ENCODE measurements at regions not wholly inside any gene's neighbourhood (a gene's known extent, or its start where the extent isn't known, plus 50 kb on each side); places are given as distances from the start of the nearest gene placed in this dataset.

DNA sequence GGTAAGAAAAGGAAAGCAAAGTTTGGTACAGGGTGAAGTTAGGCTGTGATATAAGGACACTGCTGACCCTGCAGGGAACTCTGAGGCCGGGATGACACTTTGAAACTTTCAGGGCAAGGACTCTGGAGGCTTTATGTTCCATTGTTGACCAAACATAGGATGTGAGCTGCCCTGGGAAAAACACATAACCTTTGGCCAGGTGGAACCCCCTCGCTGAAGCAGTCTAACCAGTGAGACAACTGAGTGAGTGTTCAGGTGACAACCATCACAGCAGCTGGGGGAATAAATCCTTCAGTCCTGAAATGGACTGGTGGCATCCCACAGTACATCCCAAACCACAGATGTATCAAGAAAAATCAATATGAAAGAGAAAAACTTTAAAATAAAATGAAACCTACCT lies 280.9 kb upstream of the CDH2 start:
- H3K4me3 Mint-ChIP-seq, result no peak overlapping the region
- no peaks in the 10 kb centered on the region for H3K4me1 Mint-ChIP-seq
- Histone ChIP-seq H3K79me2 (ENCODE audit: control insufficient read depth, insufficient read depth, low read length) (no peaks in the 10 kb centered on the region), H3K9me3 (ENCODE audit: control extremely low read depth in 1 of 3, control insufficient read depth in 2 of 3, insufficient read depth in 1 of 3, low read length in 2 of 3) (no peaks in the 10 kb centered on the region), H4K20me1 (ENCODE audit: control insufficient read depth, insufficient read depth, low read length, poor library complexity, severe bottlenecking) (no peaks in the 10 kb centered on the region), H3K4me3 (ENCODE audit: control extremely low read depth in 1 of 5, extremely low read depth in 1 of 5, insufficient read depth in 1 of 5, low read depth in 2 of 5, low read length in 4 of 5) (no peak overlapping the region), H2AFZ (ENCODE audit: insufficient read depth, low read depth, low read length, poor library complexity, severe bottlenecking) (no peak overlapping the region), H3K27me3 (replicated peaks in 1 of 4; ENCODE audit: control extremely low read depth in 1 of 4, control insufficient read depth in 3 of 4, insufficient read depth in 4 of 4, low read length in 3 of 4) (no peaks in the 10 kb centered on the region), H3K4me1 (ENCODE audit: control insufficient read depth in 2 of 2, insufficient read depth in 2 of 2, low read length in 2 of 2) (no peaks in the 10 kb centered on the region), H3K36me3 (replicated peaks in 1 of 2; ENCODE audit: control extremely low read depth in 1 of 2, control insufficient read depth in 1 of 2, extremely low read depth in 1 of 2, insufficient read depth in 2 of 2, low read length in 1 of 2) (no peaks in the 10 kb centered on the region), H3K27ac (ENCODE audit: low read length in 2 of 2) (no peak overlapping the region), H3K9ac (ENCODE audit: low read length) (no peak overlapping the region), H3K4me2 (replicated peaks; ENCODE audit: low read depth, low read length, poor library complexity, severe bottlenecking) (no peak overlapping the region)
- H3K27me3 Mint-ChIP-seq, result no peaks in the 10 kb centered on the region
- H3K27ac Mint-ChIP-seq, result no peak overlapping the region
- peaks cover 6% of the 10 kb centered on the region for H3K9me3 Mint-ChIP-seq (ENCODE audit: insufficient read depth)
- ChIA-PET POLR2A (no interaction called here), CTCF (no interaction called here)
- WGBS (ENCODE audit: insufficient coverage), result 64% methylated on average over 2 of the region's 2 CpGs
- intact Hi-C loops (cut with micrococcal nuclease), result no loop called here
- ATAC-seq (ENCODE audit: low read depth) (no peak), DNase-seq (no peak)
- TF ChIP-seq, protein P1, sequence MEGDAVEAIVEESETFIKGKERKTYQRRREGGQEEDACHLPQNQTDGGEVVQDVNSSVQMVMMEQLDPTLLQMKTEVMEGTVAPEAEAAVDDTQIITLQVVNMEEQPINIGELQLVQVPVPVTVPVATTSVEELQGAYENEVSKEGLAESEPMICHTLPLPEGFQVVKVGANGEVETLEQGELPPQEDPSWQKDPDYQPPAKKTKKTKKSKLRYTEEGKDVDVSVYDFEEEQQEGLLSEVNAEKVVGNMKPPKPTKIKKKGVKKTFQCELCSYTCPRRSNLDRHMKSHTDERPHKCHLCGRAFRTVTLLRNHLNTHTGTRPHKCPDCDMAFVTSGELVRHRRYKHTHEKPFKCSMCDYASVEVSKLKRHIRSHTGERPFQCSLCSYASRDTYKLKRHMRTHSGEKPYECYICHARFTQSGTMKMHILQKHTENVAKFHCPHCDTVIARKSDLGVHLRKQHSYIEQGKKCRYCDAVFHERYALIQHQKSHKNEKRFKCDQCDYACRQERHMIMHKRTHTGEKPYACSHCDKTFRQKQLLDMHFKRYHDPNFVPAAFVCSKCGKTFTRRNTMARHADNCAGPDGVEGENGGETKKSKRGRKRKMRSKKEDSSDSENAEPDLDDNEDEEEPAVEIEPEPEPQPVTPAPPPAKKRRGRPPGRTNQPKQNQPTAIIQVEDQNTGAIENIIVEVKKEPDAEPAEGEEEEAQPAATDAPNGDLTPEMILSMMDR (IDR thresholded peaks at IDR 0.05), result no peak

DNA sequence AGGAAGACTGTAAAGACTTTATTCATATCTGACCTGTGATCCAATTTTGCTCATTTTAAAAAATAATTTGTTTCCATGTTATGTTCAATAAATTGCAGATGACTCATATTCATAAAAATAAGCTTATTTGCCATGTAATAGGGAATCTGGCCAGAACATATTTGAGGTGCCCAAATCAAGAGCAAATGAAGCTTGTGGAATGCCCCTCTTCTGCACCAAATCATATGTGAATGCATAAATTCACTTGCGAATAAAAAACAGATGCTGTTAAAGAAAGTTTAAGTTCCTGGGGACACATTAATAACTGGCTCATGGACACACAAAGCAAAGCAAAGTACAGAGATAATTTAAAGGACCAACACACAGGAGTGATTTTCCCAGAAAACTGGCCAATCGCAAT lies 279.0 kb upstream of the CDH2 start:
- ATAC-seq (ENCODE audit: low read depth) (no peak), DNase-seq (no peak)
- intact Hi-C loops (cut with micrococcal nuclease), result no loop called here
- H3K27me3 Mint-ChIP-seq, result no peaks in the 10 kb centered on the region
- no peaks in the 10 kb centered on the region for H3K79me2 ChIP-seq (ENCODE audit: control insufficient read depth, insufficient read depth, low read length)
- peaks cover 6% of the 10 kb centered on the region for H3K9me3 Mint-ChIP-seq (ENCODE audit: insufficient read depth)
- no peak overlapping the region for H3K27ac ChIP-seq (ENCODE audit: low read length in 2 of 2)
- H3K27me3 ChIP-seq (replicated peaks in 1 of 4; ENCODE audit: control extremely low read depth in 1 of 4, control insufficient read depth in 3 of 4, insufficient read depth in 4 of 4, low read length in 3 of 4), result no peaks in the 10 kb centered on the region
- H3K4me3 Mint-ChIP-seq, result no peak overlapping the region
- ChIA-PET CTCF (no interaction called here), POLR2A (no interaction called here)
- no peak for TF ChIP-seq EZH2 (IDR thresholded peaks at IDR 0.05; ENCODE audit: borderline replicate concordance, insufficient read depth, low read depth, low read length, poor library complexity, severe bottlenecking)
- TF ChIP-seq, protein P1 (IDR thresholded peaks at IDR 0.05), result no peak
- no peaks in the 10 kb centered on the region for H3K9me3 ChIP-seq (ENCODE audit: control extremely low read depth in 1 of 3, control insufficient read depth in 2 of 3, insufficient read depth in 1 of 3, low read length in 2 of 3)
- no peaks in the 10 kb centered on the region for H4K20me1 ChIP-seq (ENCODE audit: control insufficient read depth, insufficient read depth, low read length, poor library complexity, severe bottlenecking)
- H3K4me1 ChIP-seq (ENCODE audit: control insufficient read depth in 2 of 2, insufficient read depth in 2 of 2, low read length in 2 of 2), result no peaks in the 10 kb centered on the region
- no peaks in the 10 kb centered on the region for H3K4me1 Mint-ChIP-seq
- no peak overlapping the region for H2AFZ ChIP-seq (ENCODE audit: insufficient read depth, low read depth, low read length, poor library complexity, severe bottlenecking)
- H3K27ac Mint-ChIP-seq, result no peak overlapping the region
- no peak overlapping the region for H3K4me2 ChIP-seq (replicated peaks; ENCODE audit: low read depth, low read length, poor library complexity, severe bottlenecking)
- no peak overlapping the region for H3K4me3 ChIP-seq (ENCODE audit: control extremely low read depth in 1 of 5, extremely low read depth in 1 of 5, insufficient read depth in 1 of 5, low read depth in 2 of 5, low read length in 4 of 5)
- H3K36me3 ChIP-seq (replicated peaks in 1 of 2; ENCODE audit: control extremely low read depth in 1 of 2, control insufficient read depth in 1 of 2, extremely low read depth in 1 of 2, insufficient read depth in 2 of 2, low read length in 1 of 2), result no peaks in the 10 kb centered on the region
- WGBS (ENCODE audit: insufficient coverage), result no CpG with 5 or more reads among the region's 2 CpGs
- no peak overlapping the region for H3K9ac ChIP-seq (ENCODE audit: low read length)

Data from B cell (primary cell).